HFFc6 (cell line): ENCODE measurements at regions not wholly inside any gene's neighbourhood (a gene's known extent, or its start where the extent isn't known, plus 50 kb on each side); places are given as distances from the start of the nearest gene placed in this dataset.

Experiments
- DNase-seq: peaks from one replicate; pipeline ENCODE4 v3.0.0-alpha.2; 2018
- H3K27ac Mint-ChIP-seq: 2 replicates; pipeline ENCODE4 v1.8.0; 2020; ENCODE audit warnings: mild to moderate bottlenecking, mixed read lengths
- H3K27me3 Mint-ChIP-seq: 2 replicates; pipeline ENCODE4 v1.8.0; 2021; ENCODE audit warnings: mild to moderate bottlenecking, moderate library complexity, mixed read lengths; ENCODE audit not compliant: insufficient read depth
- H3K36me3 Mint-ChIP-seq: 2 replicates; pipeline ENCODE4 v1.8.0; 2021; ENCODE audit warnings: low read depth, mixed read lengths
- H3K4me1 Mint-ChIP-seq: 2 replicates; pipeline ENCODE4 v1.8.0; 2020; ENCODE audit warnings: low read depth, mixed read lengths
- H3K4me3 Mint-ChIP-seq: 2 replicates; pipeline ENCODE4 v1.8.0; 2020; ENCODE audit warnings: mild to moderate bottlenecking, moderate library complexity, mixed read lengths
- H3K9me3 Mint-ChIP-seq: 2 replicates; pipeline ENCODE4 v1.8.0; 2020; ENCODE audit warnings: mild to moderate bottlenecking, mixed read lengths
- CTCF ChIP-seq: fragments of 200-600 bp; sonication (generic); IDR thresholded peaks from 2 replicates; pipeline ENCODE4 v1.5.0; 2021; ENCODE audit warnings: antibody characterized with exemption, mild to moderate bottlenecking

GRCh38 chr3:124620600-124621063 lies 109.6 kb upstream of the UMPS start:
- Mint-ChIP-seq H3K4me3 (peak overlapping the region; percentile 69), H3K36me3 (no peaks in the 10 kb centered on the region), H3K4me1 (peaks cover 19% of the 10 kb centered on the region), H3K9me3 (no peaks in the 10 kb centered on the region), H3K27ac (no peak overlapping the region), H3K27me3 (peaks cover 12% of the 10 kb centered on the region)
- TF ChIP-seq CTCF = peak; percentile 25; the same call in 1 of the 2 replicates
- peak; percentile 6 for DNase-seq

- H3K4me3 Mint-ChIP-seq = no peak overlapping the region
- H3K9me3 Mint-ChIP-seq = no peaks in the 10 kb centered on the region
- no peak for TF ChIP-seq CTCF
- peaks cover 10% of the 10 kb centered on the region; the same call in 1 of the 2 replicates for H3K27me3 Mint-ChIP-seq
- H3K4me1 Mint-ChIP-seq = peaks cover 19% of the 10 kb centered on the region
- no peak for DNase-seq
- H3K27ac Mint-ChIP-seq = no peak overlapping the region
- H3K36me3 Mint-ChIP-seq = no peaks in the 10 kb centered on the region
Observed at GRCh38 chr3:124621498-124621897, 108.8 kb upstream of the UMPS start.

GRCh38 chr3:124625074-124625473 lies 105.2 kb upstream of the UMPS start:
- TF ChIP-seq CTCF = no peak
- Mint-ChIP-seq H3K36me3 (no peaks in the 10 kb centered on the region), H3K9me3 (no peaks in the 10 kb centered on the region), H3K4me3 (no peak overlapping the region), H3K4me1 (peaks cover 23% of the 10 kb centered on the region), H3K27ac (no peak overlapping the region), H3K27me3 (peaks cover 10% of the 10 kb centered on the region)
- DNase-seq = no peak

GRCh38 chr3:124627501-124627908 lies 102.7 kb upstream of the UMPS start:
- Mint-ChIP-seq H3K36me3 (no peaks in the 10 kb centered on the region), H3K4me3 (no peak overlapping the region), H3K9me3 (no peaks in the 10 kb centered on the region), H3K27me3 (peaks cover 26% of the 10 kb centered on the region), H3K4me1 (peaks cover 8% of the 10 kb centered on the region; the same call in 1 of the 2 replicates), H3K27ac (no peak overlapping the region)
- no peak for TF ChIP-seq CTCF
- DNase-seq = peak; percentile 50

- Mint-ChIP-seq H3K9me3 (no peaks in the 10 kb centered on the region), H3K27ac (no peak overlapping the region), H3K4me1 (peaks cover 8% of the 10 kb centered on the region; the same call in 1 of the 2 replicates), H3K27me3 (peaks cover 30% of the 10 kb centered on the region), H3K36me3 (no peaks in the 10 kb centered on the region), H3K4me3 (no peak overlapping the region)
- TF ChIP-seq CTCF = no peak
- DNase-seq = no peak
Observed at GRCh38 chr3:124628863-124629262, 101.4 kb upstream of the UMPS start.

- Mint-ChIP-seq H3K36me3 (no peaks in the 10 kb centered on the region), H3K4me3 (no peak overlapping the region), H3K27ac (no peak overlapping the region), H3K4me1 (peaks cover 8% of the 10 kb centered on the region; the same call in 1 of the 2 replicates), H3K9me3 (no peaks in the 10 kb centered on the region), H3K27me3 (peaks cover 31% of the 10 kb centered on the region)
- DNase-seq = no peak
- TF ChIP-seq CTCF = no peak
Observed at GRCh38 chr3:124629497-124629896, 100.8 kb upstream of the UMPS start.
